ENCODE measurements at regions not wholly inside any gene's neighbourhood (a gene's known extent, or its start where the extent isn't known, plus 50 kb on each side); places are given as distances from the start of the nearest gene placed in this dataset.

- intact Hi-C loops (cut with DNase I; ENCODE audit: low total_unique reads) = no loop called here
- H3K27ac ChIP-seq = peak overlapping the region; percentile 63 to 96 (median 84)
- WGBS, 5 donors = 48 to 69% (median 64%) methylated on average over 5 of the region's 5 CpGs
- peak overlapping the region in 2 of 8 donors; percentile 9 to 52 for H3K4me3 ChIP-seq
- H3K36me3 ChIP-seq = no peaks in the 10 kb centered on the region
- peaks cover 27 to 93% (median 79%) of the 10 kb centered on the region in 6 donors for H3K4me1 ChIP-seq
- peak in 1 of 3 donors; percentile 60 for TF ChIP-seq POLR2A (IDR thresholded peaks at IDR 0.05)
- TF ChIP-seq, protein P1, sequence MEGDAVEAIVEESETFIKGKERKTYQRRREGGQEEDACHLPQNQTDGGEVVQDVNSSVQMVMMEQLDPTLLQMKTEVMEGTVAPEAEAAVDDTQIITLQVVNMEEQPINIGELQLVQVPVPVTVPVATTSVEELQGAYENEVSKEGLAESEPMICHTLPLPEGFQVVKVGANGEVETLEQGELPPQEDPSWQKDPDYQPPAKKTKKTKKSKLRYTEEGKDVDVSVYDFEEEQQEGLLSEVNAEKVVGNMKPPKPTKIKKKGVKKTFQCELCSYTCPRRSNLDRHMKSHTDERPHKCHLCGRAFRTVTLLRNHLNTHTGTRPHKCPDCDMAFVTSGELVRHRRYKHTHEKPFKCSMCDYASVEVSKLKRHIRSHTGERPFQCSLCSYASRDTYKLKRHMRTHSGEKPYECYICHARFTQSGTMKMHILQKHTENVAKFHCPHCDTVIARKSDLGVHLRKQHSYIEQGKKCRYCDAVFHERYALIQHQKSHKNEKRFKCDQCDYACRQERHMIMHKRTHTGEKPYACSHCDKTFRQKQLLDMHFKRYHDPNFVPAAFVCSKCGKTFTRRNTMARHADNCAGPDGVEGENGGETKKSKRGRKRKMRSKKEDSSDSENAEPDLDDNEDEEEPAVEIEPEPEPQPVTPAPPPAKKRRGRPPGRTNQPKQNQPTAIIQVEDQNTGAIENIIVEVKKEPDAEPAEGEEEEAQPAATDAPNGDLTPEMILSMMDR (IDR thresholded peaks at IDR 0.05 in 8 of 11, conservative IDR thresholded peaks at IDR 0.05 in 3 of 11) = no peak
- peak in 2 of 3 donors; percentile 21 to 81 for TF ChIP-seq POLR2AphosphoS5 (IDR thresholded peaks at IDR 0.05)
- H3K9me3 ChIP-seq = no peaks in the 10 kb centered on the region
- H3K27me3 ChIP-seq (replicated peaks in 1 of 7) = no peaks in the 10 kb centered on the region
- no peak for DNase-seq
These were observed 84.4 kb downstream of the ARF6 start for GRCh38 chr14:49977126-49977841.

GRCh38 chr14:49980027-49980426 lies 87.1 kb downstream of the ARF6 start:
- Histone ChIP-seq H3K9me3 (no peaks in the 10 kb centered on the region), H3K36me3 (no peaks in the 10 kb centered on the region), H3K4me1 (peaks cover 14 to 81% (median 60%) of the 10 kb centered on the region in 6 donors), H3K27ac (peak overlapping the region in 7 of 8 donors; percentile 4 to 96 (median 90)), H3K27me3 (replicated peaks in 1 of 7) (no peaks in the 10 kb centered on the region), H3K4me3 (peak overlapping the region in 1 of 8 donors; percentile 52)
- DNase-seq = no peak
- intact Hi-C loops (cut with DNase I; ENCODE audit: low total_unique reads) = no loop called here
- TF ChIP-seq, protein P1 (IDR thresholded peaks at IDR 0.05 in 8 of 11, conservative IDR thresholded peaks at IDR 0.05 in 3 of 11) = no peak
- TF ChIP-seq POLR2AphosphoS5 (IDR thresholded peaks at IDR 0.05) (no peak), POLR2A (IDR thresholded peaks at IDR 0.05) (no peak)

- peak overlapping the region in 1 of 8 donors; percentile 20 for H3K4me3 ChIP-seq
- TF ChIP-seq POLR2A (IDR thresholded peaks at IDR 0.05) = no peak
- TF ChIP-seq POLR2AphosphoS5 (IDR thresholded peaks at IDR 0.05) = no peak
- TF ChIP-seq, protein P1 (IDR thresholded peaks at IDR 0.05 in 8 of 11, conservative IDR thresholded peaks at IDR 0.05 in 3 of 11) = no peak
- whole genome bisulfite sequencing, 5 donors = 82 to 94% (median 86%) methylated on average over 7 of the region's 7 CpGs
These were observed 89.2 kb downstream of the ARF6 start for GRCh38 chr14:49982082-49982481.

DNA sequence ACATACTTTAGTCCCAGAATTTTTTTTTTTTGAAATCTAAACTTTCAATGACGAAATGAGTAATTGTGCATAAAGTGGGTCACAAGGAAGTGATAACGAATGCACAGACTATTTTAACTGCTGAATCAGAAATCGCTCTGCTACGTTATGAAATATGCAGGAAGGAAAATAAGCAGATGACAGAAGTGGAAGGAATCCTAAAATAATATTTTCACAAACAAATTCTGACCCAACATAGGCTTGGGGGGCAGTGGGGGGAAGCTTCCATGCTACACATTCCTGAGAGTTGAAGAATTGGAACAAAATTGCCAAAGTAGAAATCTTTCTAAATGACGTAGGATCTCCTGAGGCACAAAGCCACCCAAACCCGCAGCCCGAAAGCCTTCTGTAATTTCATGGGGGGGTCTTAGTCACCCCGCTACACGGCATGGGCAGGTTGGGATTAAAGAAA lies 89.6 kb downstream of the ARF6 start:
- TF ChIP-seq POLR2AphosphoS5 (IDR thresholded peaks at IDR 0.05) (no peak), POLR2A (IDR thresholded peaks at IDR 0.05) (no peak)
- TF ChIP-seq, protein P1 (IDR thresholded peaks at IDR 0.05 in 8 of 11, conservative IDR thresholded peaks at IDR 0.05 in 3 of 11) = no peak
- no peaks in the 10 kb centered on the region for H3K27me3 ChIP-seq (replicated peaks in 1 of 7)
- H3K9me3 ChIP-seq = no peaks in the 10 kb centered on the region
- H3K4me3 ChIP-seq = peak overlapping the region in 1 of 8 donors; percentile 20
- H3K27ac ChIP-seq = peak overlapping the region in 6 of 8 donors; percentile 18 to 96 (median 52)
- 48 to 66% (median 60%) methylated on average over 9 of the region's 9 CpGs for WGBS, 5 donors
- intact Hi-C loops (cut with DNase I; ENCODE audit: low total_unique reads) = no loop called here
- DNase-seq = no peak
- peaks cover 8 to 63% (median 42%) of the 10 kb centered on the region in 6 donors for H3K4me1 ChIP-seq
- no peaks in the 10 kb centered on the region for H3K36me3 ChIP-seq

More at GRCh38 chr14:49982082-49982481, 89.2 kb downstream of the ARF6 start:
- intact Hi-C loops (cut with DNase I; ENCODE audit: low total_unique reads) = no loop called here
- DNase-seq = no peak
- Histone ChIP-seq H3K4me1 (peaks cover 9 to 68% (median 47%) of the 10 kb centered on the region in 6 donors), H3K27ac (peak overlapping the region in 5 of 8 donors; percentile 18 to 96 (median 59)), H3K9me3 (no peaks in the 10 kb centered on the region), H3K27me3 (replicated peaks in 1 of 7) (no peaks in the 10 kb centered on the region), H3K36me3 (no peaks in the 10 kb centered on the region)
